Naive B cell (primary cell): ENCODE measurements at regions not wholly inside any gene's neighbourhood (a gene's known extent, or its start where the extent isn't known, plus 50 kb on each side); places are given as distances from the start of the nearest gene placed in this dataset.
"Not testable (repeated sequence)": the region's sequence is repeated elsewhere in the genome, so short reads cannot be mapped to it uniquely, and the experiment has no call there.

ENCODE experiments used
- ATAC-seq, 2 donors: fragments of 150-1000 bp; cut with Tn5 transposase; 2 replicates each; pipeline ENCODE4 v1.10.0; 2021; ENCODE audit warnings: low read depth in 2 of 2, mild to moderate bottlenecking in 2 of 2, moderate library complexity in 2 of 2
- DNase-seq: peaks from one replicate; pipeline ENCODE4 v3.0.0; 2022
- H3K27ac Mint-ChIP-seq, 6 donors: one replicate each; pipeline ENCODE4 v1.8.0; 2020 to 2022; ENCODE audit warnings: mild to moderate bottlenecking in 6 of 6, mixed read lengths in 6 of 6, moderate library complexity in 5 of 6, inconsistent platforms in 2 of 6
- H3K27me3 Mint-ChIP-seq, 3 donors: one replicate each; pipeline ENCODE4 v1.8.0; 2021 to 2022; ENCODE audit warnings: mixed read lengths in 3 of 3, mild to moderate bottlenecking in 1 of 3
- H3K36me3 Mint-ChIP-seq, 2 donors: one replicate each; pipeline ENCODE4 v1.8.0; 2020 to 2022; ENCODE audit warnings: mixed read lengths in 2 of 2, inconsistent platforms in 1 of 2, mild to moderate bottlenecking in 1 of 2
- H3K4me1 Mint-ChIP-seq, 3 donors: one replicate each; pipeline ENCODE4 v1.8.0; 2020 to 2022; ENCODE audit warnings: mixed read lengths in 3 of 3, inconsistent platforms in 1 of 3, mild to moderate bottlenecking in 1 of 3, moderate library complexity in 1 of 3
- H3K4me3 Mint-ChIP-seq, 8 donors: one replicate each; pipeline ENCODE4 v1.8.0; 2020 to 2022; ENCODE audit warnings: mild to moderate bottlenecking in 8 of 8, mixed read lengths in 8 of 8, moderate library complexity in 8 of 8, inconsistent platforms in 2 of 8
- H3K9me3 Mint-ChIP-seq, 7 donors: one replicate each; pipeline ENCODE4 v1.8.0; 2020 to 2022; ENCODE audit warnings: mixed read lengths in 7 of 7, mild to moderate bottlenecking in 5 of 7, inconsistent platforms in 2 of 7, moderate library complexity in 1 of 7

- Mint-ChIP-seq H3K9me3 (peaks cover 0 to 15% (median 7%) of the 10 kb centered on the region in 7 donors), H3K27ac (no peak overlapping the region), H3K27me3 (peaks cover 36 to 59% (median 50%) of the 10 kb centered on the region in 3 donors), H3K36me3 (no peaks in the 10 kb centered on the region), H3K4me1 (peaks cover 0 to 10% (median 5%) of the 10 kb centered on the region in 3 donors), H3K4me3 (no peak overlapping the region)
- DNase-seq = no peak
- no peak for ATAC-seq
These were observed 78.2 kb downstream of the GPX5 start for GRCh38 chr6:28603891-28604290.

GRCh38 chr6:28606424-28607391 lies 81.0 kb downstream of the GPX5 start:
- DNase-seq (no peak), ATAC-seq (peak in 1 of 2 donors; percentile 20)
- H3K4me3 Mint-ChIP-seq = peak overlapping the region in 2 of 8 donors; percentile 12 to 66
- peaks cover 0 to 10% (median 5%) of the 10 kb centered on the region in 3 donors for H3K4me1 Mint-ChIP-seq
- peaks cover 40 to 61% (median 52%) of the 10 kb centered on the region in 3 donors for H3K27me3 Mint-ChIP-seq
- peak overlapping the region in 2 of 6 donors; percentile 36 to 52 for H3K27ac Mint-ChIP-seq
- no peaks in the 10 kb centered on the region for H3K36me3 Mint-ChIP-seq
- peaks cover 0 to 7% (median 4%) of the 10 kb centered on the region in 7 donors for H3K9me3 Mint-ChIP-seq

GRCh38 chr6:28607990-28608389 lies 82.3 kb downstream of the GPX5 start:
- ATAC-seq = no peak

GRCh38 chr6:28609672-28610071 lies 84.0 kb downstream of the GPX5 start:
- ATAC-seq = no peak
- H3K27me3 Mint-ChIP-seq = peaks cover 48 to 66% (median 65%) of the 10 kb centered on the region in 3 donors

More at GRCh38 chr6:28607990-28608389, 82.3 kb downstream of the GPX5 start:
- peaks cover 41 to 63% (median 53%) of the 10 kb centered on the region in 3 donors for H3K27me3 Mint-ChIP-seq
- no peak overlapping the region for H3K27ac Mint-ChIP-seq
- H3K4me3 Mint-ChIP-seq = no peak overlapping the region
- H3K36me3 Mint-ChIP-seq = no peaks in the 10 kb centered on the region
- H3K9me3 Mint-ChIP-seq = peaks cover 0 to 7% (median 1%) of the 10 kb centered on the region in 7 donors
- peaks cover 0 to 10% (median 5%) of the 10 kb centered on the region in 3 donors for H3K4me1 Mint-ChIP-seq
- DNase-seq = no peak

GRCh38 chr6:28615616-28615954 lies 89.9 kb downstream of the GPX5 start:
- Mint-ChIP-seq H3K9me3 (peaks cover 0 to 22% (median 5%) of the 10 kb centered on the region in 7 donors), H3K4me1 (no peaks in the 10 kb centered on the region), H3K4me3 (no peak overlapping the region), H3K36me3 (peaks cover 4 to 5% of the 10 kb centered on the region in 2 donors), H3K27ac (no peak overlapping the region), H3K27me3 (peaks cover 53 to 63% (median 56%) of the 10 kb centered on the region in 3 donors)
- DNase-seq (no peak), ATAC-seq (no peak)

More at GRCh38 chr6:28609672-28610071, 84.0 kb downstream of the GPX5 start:
- Mint-ChIP-seq H3K27ac (no peak overlapping the region), H3K4me1 (peaks cover 0 to 10% (median 5%) of the 10 kb centered on the region in 3 donors), H3K4me3 (no peak overlapping the region), H3K9me3 (peaks cover 0 to 7% (median 3%) of the 10 kb centered on the region in 7 donors), H3K36me3 (no peaks in the 10 kb centered on the region)
- no peak for DNase-seq

- DNase-seq = no peak
- no peak overlapping the region for H3K27ac Mint-ChIP-seq
- ATAC-seq = no peak
- peaks cover 8 to 10% of the 10 kb centered on the region in 2 donors for H3K36me3 Mint-ChIP-seq
- no peak overlapping the region for H3K4me3 Mint-ChIP-seq
- peaks cover 0 to 4% (median 0%) of the 10 kb centered on the region in 3 donors for H3K4me1 Mint-ChIP-seq
- H3K27me3 Mint-ChIP-seq = peaks cover 57 to 65% (median 59%) of the 10 kb centered on the region in 3 donors
- peaks cover 0 to 28% (median 10%) of the 10 kb centered on the region in 7 donors for H3K9me3 Mint-ChIP-seq
These were observed 90.5 kb downstream of the GPX5 start for GRCh38 chr6:28615955-28616747.

GRCh38 chr6:28618898-28619555 lies 93.3 kb downstream of the GPX5 start:
- Mint-ChIP-seq H3K4me3 (no peak overlapping the region), H3K4me1 (peaks cover 0 to 5% (median 0%) of the 10 kb centered on the region in 3 donors), H3K27me3 (peaks cover 43 to 57% (median 47%) of the 10 kb centered on the region in 3 donors), H3K27ac (no peak overlapping the region), H3K9me3 (peaks cover 0 to 34% (median 16%) of the 10 kb centered on the region in 7 donors), H3K36me3 (peaks cover 8 to 10% of the 10 kb centered on the region in 2 donors)
- DNase-seq (no peak), ATAC-seq (no peak)

GRCh38 chr6:28621268-28621667 lies 95.6 kb downstream of the GPX5 start:
- ATAC-seq, DNase-seq, H3K4me1 Mint-ChIP-seq: not testable (repeated sequence)
- Mint-ChIP-seq H3K36me3 (peaks cover 8 to 10% of the 10 kb centered on the region in 2 donors), H3K9me3 (peaks cover 0 to 22% (median 16%) of the 10 kb centered on the region in 7 donors), H3K27me3 (peaks cover 31 to 37% (median 33%) of the 10 kb centered on the region in 3 donors), H3K4me3 (peak overlapping the region in 2 of 8 donors; percentile 20 to 61), H3K27ac (peak overlapping the region in 1 of 6 donors; percentile 39)

GRCh38 chr6:28623242-28623641 lies 97.6 kb downstream of the GPX5 start:
- not testable (repeated sequence) for ATAC-seq, DNase-seq, H3K4me1 Mint-ChIP-seq, H3K4me3 Mint-ChIP-seq, H3K27ac Mint-ChIP-seq
- Mint-ChIP-seq H3K27me3 (peaks cover 18 to 21% (median 20%) of the 10 kb centered on the region in 3 donors), H3K36me3 (peaks cover 8 to 10% of the 10 kb centered on the region in 2 donors), H3K9me3 (peaks cover 0 to 25% (median 20%) of the 10 kb centered on the region in 7 donors)

GRCh38 chr6:28626386-28626785 lies 100.7 kb downstream of the GPX5 start:
- not testable (repeated sequence) for ATAC-seq, H3K36me3 Mint-ChIP-seq, H3K4me3 Mint-ChIP-seq, H3K27ac Mint-ChIP-seq, H3K4me1 Mint-ChIP-seq, DNase-seq
- peaks cover 0 to 22% (median 14%) of the 10 kb centered on the region in 7 donors for H3K9me3 Mint-ChIP-seq
- peaks cover 12 to 21% (median 16%) of the 10 kb centered on the region in 3 donors for H3K27me3 Mint-ChIP-seq

- peaks cover 2 to 20% (median 9%) of the 10 kb centered on the region in 7 donors for H3K9me3 Mint-ChIP-seq
- peaks cover 0 to 16% of the 10 kb centered on the region in 2 donors for H3K36me3 Mint-ChIP-seq
- no peak for DNase-seq
- no peak overlapping the region for H3K4me3 Mint-ChIP-seq
- H3K27ac Mint-ChIP-seq = no peak overlapping the region
- H3K27me3 Mint-ChIP-seq = peaks cover 57 to 71% (median 70%) of the 10 kb centered on the region in 3 donors
- no peak for ATAC-seq
- peaks cover 5 to 16% (median 12%) of the 10 kb centered on the region in 3 donors for H3K4me1 Mint-ChIP-seq
These were observed 106.7 kb downstream of the GPX5 start for GRCh38 chr6:28632326-28632851.

GRCh38 chr6:28633445-28634215 lies 107.9 kb downstream of the GPX5 start:
- Mint-ChIP-seq H3K4me3 (peak overlapping the region in 2 of 8 donors; percentile 11 to 41), H3K27ac (no peak overlapping the region), H3K36me3 (peaks cover 0 to 17% of the 10 kb centered on the region in 2 donors), H3K4me1 (peaks cover 5 to 16% (median 12%) of the 10 kb centered on the region in 3 donors), H3K27me3 (peaks cover 66 to 77% (median 74%) of the 10 kb centered on the region in 3 donors), H3K9me3 (peaks cover 2 to 16% (median 9%) of the 10 kb centered on the region in 7 donors)
- ATAC-seq (no peak), DNase-seq (no peak)
